Smooth muscle cell (in vitro differentiated cells): ENCODE measurements at regions not wholly inside any gene's neighbourhood (a gene's known extent, or its start where the extent isn't known, plus 50 kb on each side); places are given as distances from the start of the nearest gene placed in this dataset.

ENCODE experiments used
- DNase-seq: peaks from one replicate; lab custom pipeline; 2025; ENCODE audit not compliant: unreplicated experiment; lab: John Stamatoyannopoulos, UW
- H2AFZ ChIP-seq: fragments of 200-600 bp; sonication (generic); 2 replicates; pipeline ENCODE4 v1.6.0; 2016; ENCODE audit warnings: antibody characterized with exemption, low read depth, mild to moderate bottlenecking
- H3F3A ChIP-seq: fragments of 200-600 bp; sonication (generic); 2 replicates; pipeline ENCODE4 v1.6.0; 2017; ENCODE audit warnings: antibody characterized with exemption, low read depth
- H3K27ac ChIP-seq: fragments of 200-600 bp; sonication (generic); 2 replicates; pipeline ENCODE4 v1.5.1; 2016; ENCODE audit warnings: low read depth, mild to moderate bottlenecking
- H3K27me3 ChIP-seq: fragments of 200-600 bp; sonication (generic); 2 replicates; pipeline ENCODE4 v1.6.1; 2016; ENCODE audit warnings: low read depth, mild to moderate bottlenecking
- H3K36me3 ChIP-seq: fragments of 200-600 bp; sonication (generic); 2 replicates; pipeline ENCODE4 v1.5.1; 2016; ENCODE audit warnings: low read depth
- H3K4me1 ChIP-seq: fragments of 200-600 bp; sonication (generic); 2 replicates; pipeline ENCODE4 v1.5.1; 2016; ENCODE audit warnings: low read depth
- H3K4me2 ChIP-seq: fragments of 200-600 bp; sonication (generic); 2 replicates; pipeline ENCODE4 v1.6.0; 2016; ENCODE audit warnings: mild to moderate bottlenecking
- H3K4me3 ChIP-seq: fragments of 200-600 bp; sonication (generic); 2 replicates; pipeline ENCODE4 v1.5.1; 2016; ENCODE audit warnings: mild to moderate bottlenecking
- H3K79me2 ChIP-seq: fragments of 200-600 bp; sonication (generic); 2 replicates; pipeline ENCODE4 v1.6.0; 2016; ENCODE audit warnings: low read depth, mild to moderate bottlenecking
- H3K9ac ChIP-seq: fragments of 200-600 bp; sonication (generic); 2 replicates; pipeline ENCODE4 v1.6.0; 2016; ENCODE audit warnings: low read depth
- H3K9me3 ChIP-seq: fragments of 200-600 bp; sonication (generic); replicated peaks from 2 replicates; pipeline ENCODE4 v1.5.1; 2016; ENCODE audit warnings: low read depth
- H4K20me1 ChIP-seq: fragments of 200-600 bp; sonication (generic); 2 replicates; pipeline ENCODE4 v1.6.0; 2016; ENCODE audit warnings: low read depth
- WGBS: methylation state at CpG from one replicate; pipeline ENCODE4 v1.1.7; 2016; ENCODE audit warnings: low lambda C conversion rate; 5-methylcytosine and 5-hydroxymethylcytosine counted together
- TF ChIP-seq, protein P1 (sequence below): fragments of 200-600 bp; sonication (generic); IDR thresholded peaks from 2 replicates; pipeline ENCODE4 v1.5.1; 2017; ENCODE audit warnings: borderline replicate concordance, mild to moderate bottlenecking, antibody characterized with exemption; ENCODE audit not compliant: insufficient read depth, poor library complexity, severe bottlenecking

DNA sequence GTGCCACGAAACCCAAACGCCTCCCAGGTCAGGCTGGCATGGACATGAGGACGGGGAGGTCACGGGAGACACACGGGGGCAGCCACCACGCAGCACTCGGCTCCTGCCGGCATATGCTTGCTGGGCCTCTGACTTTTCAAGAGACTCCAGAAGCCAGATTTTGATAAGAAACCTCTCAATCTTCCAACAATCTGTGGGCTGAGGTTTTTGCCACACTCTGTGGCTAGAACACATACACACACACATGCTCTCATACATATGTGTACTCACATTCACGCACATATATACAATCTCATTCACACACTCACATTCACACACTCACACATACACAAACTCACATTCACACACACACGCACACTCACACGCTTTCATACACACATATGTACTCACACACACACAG lies 86.7 kb upstream of the LINGO1 start:
- no peak overlapping the region for H3K9ac ChIP-seq
- no peak overlapping the region for H3K4me3 ChIP-seq
- no peak overlapping the region for H3K27ac ChIP-seq
- no peaks in the 10 kb centered on the region for H3K27me3 ChIP-seq
- no peak for DNase-seq
- no peaks in the 10 kb centered on the region for H3K9me3 ChIP-seq
- no peaks in the 10 kb centered on the region for H4K20me1 ChIP-seq
- TF ChIP-seq, protein P1, sequence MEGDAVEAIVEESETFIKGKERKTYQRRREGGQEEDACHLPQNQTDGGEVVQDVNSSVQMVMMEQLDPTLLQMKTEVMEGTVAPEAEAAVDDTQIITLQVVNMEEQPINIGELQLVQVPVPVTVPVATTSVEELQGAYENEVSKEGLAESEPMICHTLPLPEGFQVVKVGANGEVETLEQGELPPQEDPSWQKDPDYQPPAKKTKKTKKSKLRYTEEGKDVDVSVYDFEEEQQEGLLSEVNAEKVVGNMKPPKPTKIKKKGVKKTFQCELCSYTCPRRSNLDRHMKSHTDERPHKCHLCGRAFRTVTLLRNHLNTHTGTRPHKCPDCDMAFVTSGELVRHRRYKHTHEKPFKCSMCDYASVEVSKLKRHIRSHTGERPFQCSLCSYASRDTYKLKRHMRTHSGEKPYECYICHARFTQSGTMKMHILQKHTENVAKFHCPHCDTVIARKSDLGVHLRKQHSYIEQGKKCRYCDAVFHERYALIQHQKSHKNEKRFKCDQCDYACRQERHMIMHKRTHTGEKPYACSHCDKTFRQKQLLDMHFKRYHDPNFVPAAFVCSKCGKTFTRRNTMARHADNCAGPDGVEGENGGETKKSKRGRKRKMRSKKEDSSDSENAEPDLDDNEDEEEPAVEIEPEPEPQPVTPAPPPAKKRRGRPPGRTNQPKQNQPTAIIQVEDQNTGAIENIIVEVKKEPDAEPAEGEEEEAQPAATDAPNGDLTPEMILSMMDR, result no peak
- no peak overlapping the region for H2AFZ ChIP-seq
- H3K36me3 ChIP-seq, result no peaks in the 10 kb centered on the region
- H3K79me2 ChIP-seq, result no peaks in the 10 kb centered on the region
- WGBS, result 83% methylated on average over 11 of the region's 11 CpGs
- no peaks in the 10 kb centered on the region for H3K4me1 ChIP-seq
- H3K4me2 ChIP-seq, result no peak overlapping the region
- no peaks in the 10 kb centered on the region for H3F3A ChIP-seq

DNA sequence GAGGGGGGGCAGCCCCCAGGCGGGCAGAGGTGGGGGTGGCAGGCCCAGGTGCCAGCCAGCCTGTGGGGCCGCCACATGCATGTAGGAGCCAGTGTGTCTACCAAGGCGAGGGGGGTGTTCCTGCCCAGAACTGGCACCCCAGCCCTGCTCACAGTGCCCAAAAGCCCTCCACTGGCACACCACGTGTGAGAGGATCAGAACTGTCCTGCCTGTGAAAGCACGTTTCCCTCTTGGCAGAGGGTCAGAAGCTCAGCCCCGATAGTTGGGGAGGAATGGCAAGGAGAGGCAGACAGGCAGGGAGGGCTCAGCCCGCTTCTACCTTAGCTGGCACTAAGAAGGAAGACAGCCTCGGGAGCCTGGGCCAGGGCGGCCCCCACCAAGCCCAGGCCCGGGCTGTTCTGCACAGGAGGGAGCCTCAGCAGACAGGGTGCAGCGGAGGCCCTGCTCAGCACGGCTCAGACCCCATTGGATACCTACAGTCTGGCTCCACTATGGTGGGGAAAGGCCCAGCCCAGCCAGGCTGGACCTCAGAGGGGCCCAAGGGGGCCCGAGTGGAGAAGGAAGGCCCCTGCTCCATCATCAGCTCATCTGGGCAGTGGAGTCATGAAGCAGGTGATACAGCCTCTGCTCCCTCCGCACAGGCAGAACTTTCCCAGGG lies 84.8 kb upstream of the LINGO1 start:
- H3F3A ChIP-seq, result no peaks in the 10 kb centered on the region
- H4K20me1 ChIP-seq, result no peaks in the 10 kb centered on the region
- no peaks in the 10 kb centered on the region for H3K4me1 ChIP-seq
- H3K27me3 ChIP-seq, result no peaks in the 10 kb centered on the region
- H3K36me3 ChIP-seq, result no peaks in the 10 kb centered on the region
- no peaks in the 10 kb centered on the region for H3K79me2 ChIP-seq
- H3K9ac ChIP-seq, result no peak overlapping the region
- H3K9me3 ChIP-seq, result no peaks in the 10 kb centered on the region
- no peak overlapping the region for H3K27ac ChIP-seq
- H3K4me3 ChIP-seq, result no peak overlapping the region
- 86% methylated on average over 14 of the region's 14 CpGs for WGBS
- H2AFZ ChIP-seq, result no peak overlapping the region
- no peak for DNase-seq
- TF ChIP-seq, protein P1, result no peak
- H3K4me2 ChIP-seq, result no peak overlapping the region

DNA sequence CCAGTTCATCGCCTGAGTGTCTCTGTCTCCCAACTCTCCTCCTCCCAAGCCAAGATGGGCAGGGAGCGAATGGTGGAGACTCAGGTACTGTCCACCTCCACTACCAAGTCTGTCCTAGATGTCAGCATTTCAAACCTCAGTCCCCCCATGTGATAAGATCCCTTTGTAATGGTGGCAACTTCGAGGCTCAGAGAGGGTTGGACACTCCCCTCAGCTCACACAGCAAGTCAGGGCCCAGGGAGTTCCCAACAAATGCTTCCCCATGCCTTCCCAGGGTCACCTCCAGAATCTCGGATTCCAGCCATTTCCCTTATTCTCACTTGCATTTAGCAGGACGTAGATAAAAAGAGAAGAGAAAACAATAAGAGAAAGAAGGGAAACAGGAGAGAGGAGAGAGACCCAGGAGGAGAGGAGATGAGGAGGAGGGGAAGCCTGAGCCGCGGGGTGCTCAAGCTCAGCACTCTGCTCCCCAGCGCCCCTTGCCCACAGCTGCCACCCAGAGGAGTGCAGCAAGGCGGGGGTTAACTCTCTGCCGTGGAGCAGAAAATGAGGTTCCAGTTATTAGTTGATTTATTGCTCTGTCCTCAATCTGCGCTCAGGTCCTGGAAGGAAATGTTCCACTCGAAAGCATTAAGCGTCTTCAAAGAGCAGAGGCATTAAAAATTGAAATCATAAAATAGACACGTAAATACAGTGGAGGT lies 84.1 kb upstream of the LINGO1 start:
- no peaks in the 10 kb centered on the region for H3K9me3 ChIP-seq
- no peaks in the 10 kb centered on the region for H3K4me1 ChIP-seq
- no peak overlapping the region for H3K4me2 ChIP-seq
- H3K9ac ChIP-seq, result no peak overlapping the region
- no peaks in the 10 kb centered on the region for H3K27me3 ChIP-seq
- H3F3A ChIP-seq, result no peaks in the 10 kb centered on the region
- H3K79me2 ChIP-seq, result no peaks in the 10 kb centered on the region
- WGBS, result 74% methylated on average over 14 of the region's 14 CpGs
- TF ChIP-seq, protein P1, result no peak
- no peak overlapping the region for H3K4me3 ChIP-seq
- H3K36me3 ChIP-seq, result no peaks in the 10 kb centered on the region
- no peak for DNase-seq
- no peaks in the 10 kb centered on the region for H4K20me1 ChIP-seq
- H2AFZ ChIP-seq, result no peak overlapping the region
- no peak overlapping the region for H3K27ac ChIP-seq

DNA sequence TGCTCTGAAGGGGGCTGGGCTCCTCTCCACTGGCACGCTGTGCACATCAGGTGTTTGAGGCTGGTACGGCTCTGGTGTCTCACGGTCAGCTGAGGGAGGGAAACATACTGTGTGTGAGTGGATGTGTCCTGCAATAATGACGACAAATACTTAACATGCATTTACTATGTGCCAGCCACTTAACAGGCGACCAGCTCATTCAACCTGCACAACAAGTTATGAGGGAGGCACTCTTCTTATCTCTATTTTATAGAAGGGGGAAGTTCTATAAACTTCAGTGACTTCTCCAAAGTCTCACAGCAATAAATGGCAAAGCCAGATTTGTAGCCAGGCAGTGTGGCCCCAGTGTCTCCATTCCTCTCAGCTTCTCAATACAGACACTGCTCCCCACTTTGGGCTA lies 83.1 kb upstream of the LINGO1 start:
- TF ChIP-seq, protein P1, result no peak
- DNase-seq, result no peak
- Histone ChIP-seq H3K27ac (no peak overlapping the region), H3K9me3 (no peaks in the 10 kb centered on the region), H3K36me3 (no peaks in the 10 kb centered on the region), H2AFZ (no peak overlapping the region), H4K20me1 (no peaks in the 10 kb centered on the region), H3K4me3 (no peak overlapping the region), H3K4me2 (no peak overlapping the region), H3K4me1 (no peaks in the 10 kb centered on the region), H3K27me3 (no peaks in the 10 kb centered on the region), H3F3A (no peaks in the 10 kb centered on the region), H3K79me2 (no peaks in the 10 kb centered on the region), H3K9ac (no peak overlapping the region)
- WGBS, result 92% methylated on average over 5 of the region's 5 CpGs
